ENCODE measurements at regions not wholly inside any gene's neighbourhood (a gene's known extent, or its start where the extent isn't known, plus 50 kb on each side); places are given as distances from the start of the nearest gene placed in this dataset.

DNA sequence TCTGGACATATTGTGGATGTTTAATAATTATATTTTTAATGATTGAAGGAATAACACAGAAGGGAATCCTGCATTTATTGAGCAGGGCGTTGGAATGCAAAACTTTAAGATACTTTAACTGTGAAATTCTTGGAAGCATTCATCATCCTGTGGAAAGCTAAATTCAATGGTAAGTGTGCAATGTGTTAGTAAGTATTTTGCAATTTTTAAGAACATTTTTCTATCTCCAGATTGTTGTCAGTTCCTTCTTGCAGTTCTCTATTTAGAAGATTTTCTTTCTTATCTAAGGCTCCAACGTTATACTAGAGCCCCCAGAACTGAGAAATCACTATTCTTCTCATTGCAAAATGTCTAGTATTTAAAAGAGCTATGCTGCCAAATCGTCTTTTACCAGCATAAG, 132.2 kb upstream of the TSC22D2 start:
- TF ChIP-seq, protein P1, sequence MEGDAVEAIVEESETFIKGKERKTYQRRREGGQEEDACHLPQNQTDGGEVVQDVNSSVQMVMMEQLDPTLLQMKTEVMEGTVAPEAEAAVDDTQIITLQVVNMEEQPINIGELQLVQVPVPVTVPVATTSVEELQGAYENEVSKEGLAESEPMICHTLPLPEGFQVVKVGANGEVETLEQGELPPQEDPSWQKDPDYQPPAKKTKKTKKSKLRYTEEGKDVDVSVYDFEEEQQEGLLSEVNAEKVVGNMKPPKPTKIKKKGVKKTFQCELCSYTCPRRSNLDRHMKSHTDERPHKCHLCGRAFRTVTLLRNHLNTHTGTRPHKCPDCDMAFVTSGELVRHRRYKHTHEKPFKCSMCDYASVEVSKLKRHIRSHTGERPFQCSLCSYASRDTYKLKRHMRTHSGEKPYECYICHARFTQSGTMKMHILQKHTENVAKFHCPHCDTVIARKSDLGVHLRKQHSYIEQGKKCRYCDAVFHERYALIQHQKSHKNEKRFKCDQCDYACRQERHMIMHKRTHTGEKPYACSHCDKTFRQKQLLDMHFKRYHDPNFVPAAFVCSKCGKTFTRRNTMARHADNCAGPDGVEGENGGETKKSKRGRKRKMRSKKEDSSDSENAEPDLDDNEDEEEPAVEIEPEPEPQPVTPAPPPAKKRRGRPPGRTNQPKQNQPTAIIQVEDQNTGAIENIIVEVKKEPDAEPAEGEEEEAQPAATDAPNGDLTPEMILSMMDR (IDR thresholded peaks at IDR 0.05) = no peak
- no peaks in the 10 kb centered on the region for H3K36me3 Mint-ChIP-seq

DNA sequence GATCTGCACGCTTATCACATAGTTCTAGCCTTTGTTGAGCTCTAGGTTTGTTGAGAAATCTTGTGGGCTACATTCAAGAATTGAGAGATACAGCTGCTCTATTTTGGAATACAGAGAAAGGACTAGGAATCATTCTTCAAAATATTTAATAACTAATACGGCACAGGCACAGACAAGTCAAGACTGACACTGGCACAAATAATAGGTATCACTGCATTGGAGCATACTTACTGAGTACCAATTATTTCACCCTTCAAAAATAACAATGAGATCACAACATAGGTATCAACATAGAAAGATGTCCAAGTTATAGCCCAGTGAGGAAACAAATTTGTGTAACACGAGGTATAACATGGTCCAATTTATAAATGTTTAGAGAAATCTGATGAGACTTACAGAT, 133.7 kb upstream of the TSC22D2 start:
- intact Hi-C loops (cut with micrococcal nuclease) = no loop called here

More for the DNA sequence above, 132.2 kb upstream of the TSC22D2 start:
- peaks cover 17 to 18% of the 10 kb centered on the region in 2 donors for H3K27me3 Mint-ChIP-seq (ENCODE audit: low read depth in 2 of 2)
- no peak for ATAC-seq
- Histone ChIP-seq H3K4me3 (ENCODE audit: low read length) (no peak overlapping the region), H3K27ac (ENCODE audit: low read length) (no peak overlapping the region), H3K4me1 (ENCODE audit: control insufficient read depth, insufficient read depth, low read length) (no peaks in the 10 kb centered on the region), H3K9me3 (ENCODE audit: control insufficient read depth, insufficient read depth, low read length) (no peaks in the 10 kb centered on the region), H3K36me3 (ENCODE audit: control insufficient read depth, insufficient read depth, low read length) (no peaks in the 10 kb centered on the region), H3K27me3 (ENCODE audit: control insufficient read depth, insufficient read depth, low read length) (peaks cover 2% of the 10 kb centered on the region)
- H3K4me3 Mint-ChIP-seq = no peak overlapping the region
- no peaks in the 10 kb centered on the region for H3K9me3 Mint-ChIP-seq
- H3K27ac Mint-ChIP-seq = no peak overlapping the region
- no peak for DNase-seq
- no peaks in the 10 kb centered on the region for H3K4me1 Mint-ChIP-seq
- 83% methylated on average over 2 of the region's 3 CpGs for WGBS (ENCODE audit: insufficient coverage)
- intact Hi-C loops (cut with micrococcal nuclease) = no loop called here

DNA sequence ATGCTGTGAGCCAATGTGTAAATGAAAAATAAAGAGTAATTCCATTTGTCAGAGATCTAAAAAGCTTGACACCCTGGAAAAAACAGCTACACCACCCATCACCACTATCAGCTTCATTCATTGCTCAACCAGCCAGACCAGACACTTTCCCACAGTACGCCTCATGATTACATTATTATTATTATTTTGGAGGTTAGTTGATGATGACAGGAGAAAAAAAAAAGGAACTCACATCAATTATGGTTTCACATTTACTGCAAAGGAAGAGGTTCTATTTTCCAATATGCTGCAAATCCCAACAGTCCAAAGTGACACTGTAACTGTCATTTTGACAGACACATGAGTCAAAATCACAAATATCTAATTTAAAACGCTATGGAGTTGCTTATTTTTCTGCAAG, 134.7 kb upstream of the TSC22D2 start:
- no peak for DNase-seq
- no peaks in the 10 kb centered on the region for H3K9me3 Mint-ChIP-seq
- H3K27me3 Mint-ChIP-seq (ENCODE audit: low read depth in 2 of 2) = peaks cover 16 to 17% of the 10 kb centered on the region in 2 donors
- H3K27ac ChIP-seq (ENCODE audit: low read length) = no peak overlapping the region
- H3K4me1 ChIP-seq (ENCODE audit: control insufficient read depth, insufficient read depth, low read length) = no peaks in the 10 kb centered on the region
- WGBS (ENCODE audit: insufficient coverage) = no CpG with 5 or more reads among the region's 2 CpGs
- H3K27ac Mint-ChIP-seq = no peak overlapping the region
- H3K36me3 ChIP-seq (ENCODE audit: control insufficient read depth, insufficient read depth, low read length) = no peaks in the 10 kb centered on the region
- H3K9me3 ChIP-seq (ENCODE audit: control insufficient read depth, insufficient read depth, low read length) = no peaks in the 10 kb centered on the region
- H3K4me3 Mint-ChIP-seq = no peak overlapping the region
- H3K4me1 Mint-ChIP-seq = no peaks in the 10 kb centered on the region
- no peak for ATAC-seq
- H3K4me3 ChIP-seq (ENCODE audit: low read length) = no peak overlapping the region
- intact Hi-C loops (cut with micrococcal nuclease) = no loop called here
- no peaks in the 10 kb centered on the region for H3K27me3 ChIP-seq (ENCODE audit: control insufficient read depth, insufficient read depth, low read length)
- H3K36me3 Mint-ChIP-seq = no peaks in the 10 kb centered on the region
- TF ChIP-seq, protein P1 (IDR thresholded peaks at IDR 0.05) = no peak

More for the DNA sequence above, 133.7 kb upstream of the TSC22D2 start:
- peaks cover 2% of the 10 kb centered on the region for H3K27me3 ChIP-seq (ENCODE audit: control insufficient read depth, insufficient read depth, low read length)
- Mint-ChIP-seq H3K36me3 (no peaks in the 10 kb centered on the region), H3K27ac (no peak overlapping the region), H3K27me3 (ENCODE audit: low read depth in 2 of 2) (peaks cover 17% of the 10 kb centered on the region in 2 donors), H3K9me3 (no peaks in the 10 kb centered on the region), H3K4me3 (no peak overlapping the region), H3K4me1 (no peaks in the 10 kb centered on the region)
- TF ChIP-seq, protein P1 (IDR thresholded peaks at IDR 0.05) = no peak
- H3K4me1 ChIP-seq (ENCODE audit: control insufficient read depth, insufficient read depth, low read length) = no peaks in the 10 kb centered on the region
- ATAC-seq (no peak), DNase-seq (no peak)
- WGBS (ENCODE audit: insufficient coverage) = 96% methylated on average over 3 of the region's 3 CpGs
- H3K9me3 ChIP-seq (ENCODE audit: control insufficient read depth, insufficient read depth, low read length) = no peaks in the 10 kb centered on the region
- H3K36me3 ChIP-seq (ENCODE audit: control insufficient read depth, insufficient read depth, low read length) = no peaks in the 10 kb centered on the region
- no peak overlapping the region for H3K4me3 ChIP-seq (ENCODE audit: low read length)
- H3K27ac ChIP-seq (ENCODE audit: low read length) = no peak overlapping the region

DNA sequence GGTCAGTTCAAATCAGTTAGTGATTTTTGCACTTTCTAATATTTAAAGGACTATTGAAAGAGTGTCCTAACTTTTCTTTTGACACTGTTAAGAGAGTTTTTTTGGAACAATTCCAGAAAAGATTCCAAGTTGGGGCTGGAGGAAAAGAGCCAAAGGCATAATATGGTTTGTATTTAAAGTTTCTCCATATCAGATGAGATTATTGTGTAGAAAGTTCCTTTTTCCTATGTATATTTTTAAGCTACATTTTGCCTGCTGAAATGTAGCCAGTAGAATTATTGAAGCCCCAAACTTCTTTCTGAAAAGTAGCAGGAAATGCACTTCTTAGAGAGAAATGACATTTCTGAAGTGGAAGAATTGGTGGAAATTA, 136.5 kb upstream of the TSC22D2 start:
- Histone ChIP-seq H3K27ac (ENCODE audit: low read length) (no peak overlapping the region), H3K36me3 (ENCODE audit: control insufficient read depth, insufficient read depth, low read length) (no peaks in the 10 kb centered on the region), H3K4me1 (ENCODE audit: control insufficient read depth, insufficient read depth, low read length) (no peaks in the 10 kb centered on the region), H3K9me3 (ENCODE audit: control insufficient read depth, insufficient read depth, low read length) (no peaks in the 10 kb centered on the region), H3K4me3 (ENCODE audit: low read length) (no peak overlapping the region), H3K27me3 (ENCODE audit: control insufficient read depth, insufficient read depth, low read length) (no peaks in the 10 kb centered on the region)
- Mint-ChIP-seq H3K4me1 (no peaks in the 10 kb centered on the region), H3K27me3 (ENCODE audit: low read depth in 2 of 2) (peaks cover 10 to 12% of the 10 kb centered on the region in 2 donors), H3K9me3 (no peaks in the 10 kb centered on the region), H3K27ac (no peak overlapping the region), H3K4me3 (no peak overlapping the region), H3K36me3 (no peaks in the 10 kb centered on the region)
- DNase-seq (no peak), ATAC-seq (no peak)
- TF ChIP-seq, protein P1 (IDR thresholded peaks at IDR 0.05) = no peak
- intact Hi-C loops (cut with micrococcal nuclease) = no loop called here

Measured in natural killer cell (primary cell).